ENCODE measurements at regions not wholly inside any gene's neighbourhood (a gene's known extent, or its start where the extent isn't known, plus 50 kb on each side); places are given as distances from the start of the nearest gene placed in this dataset.
A peak's percentile ranks its signal among the peaks of the same experiment; 100 is the strongest.

GRCh38 chr7:25946181-25946580 lies 205.8 kb upstream of the NFE2L3 start:
- peaks cover 0 to 5% (median 2%) of the 10 kb centered on the region in 3 donors for H3K9me3 Mint-ChIP-seq
- peaks cover 39% of the 10 kb centered on the region for H3K27me3 Mint-ChIP-seq
- H3K4me3 Mint-ChIP-seq: no peak overlapping the region
- no peak overlapping the region for H3K27ac Mint-ChIP-seq
- H3K36me3 Mint-ChIP-seq: peaks cover 2% of the 10 kb centered on the region
- H3K4me1 Mint-ChIP-seq: peaks cover 14 to 20% (median 19%) of the 10 kb centered on the region in 3 donors

DNA sequence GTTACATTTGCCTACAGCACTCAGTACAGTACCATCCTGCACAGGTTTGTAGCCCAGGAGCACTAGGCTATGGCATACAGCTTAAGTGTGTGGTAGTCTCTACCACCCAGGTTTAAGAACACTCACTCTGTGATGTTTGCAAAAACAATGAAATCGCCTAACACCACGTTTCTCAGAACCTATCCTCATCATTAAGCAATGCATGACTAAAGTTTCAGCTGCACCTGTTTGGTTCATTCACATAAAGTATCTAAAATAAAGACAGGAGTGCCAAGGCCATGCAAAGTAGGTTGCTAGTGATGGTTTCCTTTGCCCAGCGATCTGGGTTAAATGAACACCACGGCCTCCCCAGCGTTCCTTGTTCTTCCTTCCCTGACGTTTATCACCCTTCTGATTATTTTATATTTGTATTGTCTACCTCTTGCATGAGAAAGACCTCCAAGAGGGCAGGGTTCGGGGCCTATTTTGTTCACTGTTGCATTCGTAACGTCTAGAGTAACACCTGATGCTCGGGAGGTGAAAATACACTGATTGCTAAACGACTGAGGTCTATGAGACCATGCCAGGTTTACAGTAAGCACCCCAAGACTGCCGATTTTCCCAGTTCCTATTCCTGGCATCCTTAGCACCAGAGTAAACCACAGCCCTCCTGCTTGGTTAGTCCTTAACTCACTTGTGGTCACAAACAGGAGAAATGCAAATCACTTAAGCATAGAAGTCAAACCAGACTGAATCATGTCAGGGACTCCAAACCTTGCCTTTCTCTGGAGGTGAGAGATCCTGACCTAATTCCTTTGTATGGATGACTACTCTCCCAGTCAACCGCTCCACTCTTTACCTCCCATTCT lies 204.1 kb upstream of the NFE2L3 start:
- Mint-ChIP-seq H3K36me3 (peaks cover 2% of the 10 kb centered on the region), H3K27ac (peak overlapping the region in 1 of 3 donors; percentile 91), H3K9me3 (peaks cover 0 to 5% (median 2%) of the 10 kb centered on the region in 3 donors), H3K4me1 (peaks cover 15 to 20% (median 19%) of the 10 kb centered on the region in 3 donors), H3K27me3 (peaks cover 39% of the 10 kb centered on the region), H3K4me3 (peak overlapping the region in 3 of 4 donors; percentile 6 to 81 (median 15))

DNA sequence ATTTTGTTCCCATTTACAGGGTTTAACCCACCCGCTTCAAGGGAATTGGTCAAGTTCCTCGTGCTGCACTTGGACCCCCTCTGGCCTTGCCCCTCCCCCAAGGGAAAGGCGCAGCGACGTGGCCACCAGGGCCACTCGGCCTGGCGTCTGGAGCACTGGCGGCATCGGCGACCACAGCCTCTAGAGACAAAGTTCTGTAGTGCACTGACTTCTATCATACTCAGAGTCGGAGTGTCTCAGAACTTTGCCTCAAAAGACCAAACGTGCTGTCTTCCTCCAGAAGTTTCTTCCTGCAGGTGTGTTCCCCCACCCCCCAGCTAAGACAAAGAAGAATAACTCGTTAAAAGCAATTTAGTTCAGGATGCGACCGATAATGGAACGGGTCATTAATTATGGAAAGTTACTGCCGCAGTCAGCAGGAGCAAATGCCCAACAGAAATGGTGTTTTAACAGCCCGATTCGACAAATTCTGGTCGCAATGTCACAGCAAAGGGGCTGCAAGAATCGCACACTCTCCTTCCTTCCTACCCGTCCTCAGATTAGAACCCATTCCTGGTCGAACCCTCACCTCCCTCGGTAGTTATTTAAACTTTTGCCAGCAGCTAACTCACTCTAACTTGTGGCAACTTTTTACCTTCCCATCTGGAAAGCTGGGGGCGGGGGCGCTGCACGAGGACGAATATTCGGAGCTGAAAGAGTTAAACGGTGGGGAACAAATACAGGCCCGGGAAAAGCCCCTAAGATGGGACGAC lies 202.1 kb upstream of the NFE2L3 start:
- Mint-ChIP-seq H3K36me3 (peaks cover 2% of the 10 kb centered on the region), H3K27me3 (peaks cover 36% of the 10 kb centered on the region), H3K27ac (peak overlapping the region; percentile 42 to 93 (median 91)), H3K9me3 (peaks cover 0 to 5% (median 2%) of the 10 kb centered on the region in 3 donors), H3K4me1 (peaks cover 18 to 28% (median 20%) of the 10 kb centered on the region in 3 donors), H3K4me3 (peak overlapping the region; percentile 77 to 97 (median 94))

- peak overlapping the region in 2 of 3 donors; percentile 76 to 91 for H3K27ac Mint-ChIP-seq
- peaks cover 2% of the 10 kb centered on the region for H3K36me3 Mint-ChIP-seq
- peak overlapping the region; percentile 84 to 97 (median 96) for H3K4me3 Mint-ChIP-seq
- H3K27me3 Mint-ChIP-seq: peaks cover 34% of the 10 kb centered on the region
- peaks cover 0 to 5% (median 2%) of the 10 kb centered on the region in 3 donors for H3K9me3 Mint-ChIP-seq
- peaks cover 18 to 28% (median 20%) of the 10 kb centered on the region in 3 donors for H3K4me1 Mint-ChIP-seq
These were observed 201.2 kb upstream of the NFE2L3 start for GRCh38 chr7:25950488-25951413.

- Mint-ChIP-seq H3K36me3 (peaks cover under 1% of the 10 kb centered on the region), H3K27ac (peak overlapping the region in 2 of 3 donors; percentile 23 to 83)
These were observed 200.4 kb upstream of the NFE2L3 start for GRCh38 chr7:25951414-25952260.

DNA sequence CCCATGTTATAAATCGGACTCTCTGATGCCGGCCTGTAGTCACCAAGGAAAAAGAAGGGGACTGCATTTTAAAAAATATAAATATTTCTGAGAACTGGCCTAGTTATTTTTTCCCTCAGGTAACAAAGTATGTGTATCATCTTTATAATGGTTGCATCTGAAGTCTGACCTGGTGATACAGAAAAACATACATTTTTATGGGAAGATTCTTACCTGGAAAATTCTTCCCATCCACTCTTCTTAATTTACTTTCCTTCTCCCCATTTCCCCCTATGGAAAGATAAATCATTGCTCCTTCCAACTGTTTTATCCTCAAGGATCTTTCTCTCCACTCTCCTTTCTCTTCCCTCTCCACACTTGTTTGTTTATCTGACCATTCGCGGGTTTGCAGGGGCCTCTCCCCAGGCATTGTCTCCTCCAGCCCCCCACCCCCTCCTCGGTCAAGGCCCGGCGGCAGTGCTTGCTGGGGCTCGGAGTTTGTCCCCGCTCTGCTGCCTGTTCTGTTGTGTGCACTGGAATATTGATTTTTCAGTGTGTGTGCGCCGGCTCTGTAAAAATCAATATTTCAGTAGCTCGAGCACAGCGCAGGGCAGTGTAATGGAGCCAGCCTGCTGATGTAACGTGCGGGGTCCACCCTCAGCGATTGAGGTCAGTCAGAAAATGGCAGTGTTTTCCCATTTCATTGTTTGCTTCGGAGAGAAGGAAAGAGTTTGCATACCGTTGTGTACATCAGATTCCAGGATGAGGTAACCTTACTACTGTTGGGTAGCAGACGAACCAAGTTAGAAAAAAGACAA lies 199.5 kb upstream of the NFE2L3 start:
- Mint-ChIP-seq H3K27me3 (peaks cover 27% of the 10 kb centered on the region), H3K4me1 (peaks cover 18 to 28% (median 20%) of the 10 kb centered on the region in 3 donors), H3K4me3 (peak overlapping the region; percentile 64 to 72 (median 68)), H3K36me3 (no peaks in the 10 kb centered on the region), H3K27ac (peak overlapping the region in 2 of 3 donors; percentile 23 to 83), H3K9me3 (no peaks in the 10 kb centered on the region)

More at GRCh38 chr7:25951414-25952260, 200.4 kb upstream of the NFE2L3 start:
- H3K4me3 Mint-ChIP-seq: peak overlapping the region; percentile 61 to 76 (median 72)
- peaks cover 18 to 28% (median 20%) of the 10 kb centered on the region in 3 donors for H3K4me1 Mint-ChIP-seq
- H3K9me3 Mint-ChIP-seq: peaks cover 0 to 2% (median 1%) of the 10 kb centered on the region in 3 donors
- peaks cover 29% of the 10 kb centered on the region for H3K27me3 Mint-ChIP-seq

DNA sequence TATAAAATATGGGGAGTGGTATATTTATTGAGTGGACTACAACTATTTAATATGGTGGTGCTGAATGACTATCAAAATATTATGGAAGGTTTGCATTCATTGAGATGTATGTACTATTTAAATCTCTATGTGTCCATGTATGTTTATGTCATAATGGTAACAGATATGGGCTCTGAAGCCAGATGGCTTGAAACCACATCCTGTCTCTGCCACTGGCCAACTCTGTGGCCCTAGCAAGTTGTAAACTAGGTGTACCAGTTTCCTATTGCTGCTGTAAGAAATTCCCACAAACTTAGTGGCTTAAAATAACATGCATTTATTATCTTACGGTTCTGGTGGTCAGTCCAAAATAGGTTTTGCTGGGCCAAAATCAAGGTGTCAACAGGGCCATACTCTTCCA lies 198.1 kb upstream of the NFE2L3 start:
- no peaks in the 10 kb centered on the region for H3K9me3 Mint-ChIP-seq
- H3K36me3 Mint-ChIP-seq: no peaks in the 10 kb centered on the region
- H3K4me1 Mint-ChIP-seq: peaks cover 12 to 25% (median 14%) of the 10 kb centered on the region in 3 donors
- H3K27me3 Mint-ChIP-seq: peaks cover 15% of the 10 kb centered on the region
- H3K27ac Mint-ChIP-seq: no peak overlapping the region
- H3K4me3 Mint-ChIP-seq: peak overlapping the region in 2 of 4 donors; percentile 30 to 43

DNA sequence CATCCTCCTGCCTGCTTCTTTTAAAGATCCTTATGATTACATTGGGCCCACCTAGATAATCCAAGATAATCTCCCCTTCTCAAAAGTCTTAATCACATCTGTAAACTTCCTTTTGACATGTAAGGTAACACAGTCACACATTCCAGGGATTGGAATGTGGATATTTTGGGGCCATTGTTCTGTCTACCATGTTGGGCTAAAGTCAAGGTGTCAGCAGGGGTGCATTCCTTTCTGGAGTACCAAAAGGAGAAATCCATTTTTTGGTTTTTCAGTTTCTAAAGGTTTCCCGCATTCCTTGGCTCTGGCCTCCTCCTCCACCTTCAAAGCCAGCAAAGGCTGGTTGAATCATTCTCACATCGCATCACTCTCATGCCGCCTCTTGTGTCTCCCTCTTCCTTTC lies 197.6 kb upstream of the NFE2L3 start:
- Mint-ChIP-seq H3K4me1 (peaks cover 8 to 27% (median 14%) of the 10 kb centered on the region in 3 donors), H3K27ac (peak overlapping the region in 1 of 3 donors; percentile 77), H3K36me3 (no peaks in the 10 kb centered on the region)

GRCh38 chr7:25959168-25959734 lies 192.7 kb upstream of the NFE2L3 start:
- Mint-ChIP-seq H3K9me3 (peaks cover 0 to 2% (median 0%) of the 10 kb centered on the region in 3 donors), H3K36me3 (no peaks in the 10 kb centered on the region), H3K4me1 (peaks cover 6 to 22% (median 18%) of the 10 kb centered on the region in 3 donors), H3K4me3 (no peak overlapping the region), H3K27ac (no peak overlapping the region), H3K27me3 (no peaks in the 10 kb centered on the region)

More for the DNA sequence above, 197.6 kb upstream of the NFE2L3 start:
- Mint-ChIP-seq H3K27me3 (peaks cover 10% of the 10 kb centered on the region), H3K4me3 (peak overlapping the region in 1 of 4 donors; percentile 30), H3K9me3 (no peaks in the 10 kb centered on the region)

DNA sequence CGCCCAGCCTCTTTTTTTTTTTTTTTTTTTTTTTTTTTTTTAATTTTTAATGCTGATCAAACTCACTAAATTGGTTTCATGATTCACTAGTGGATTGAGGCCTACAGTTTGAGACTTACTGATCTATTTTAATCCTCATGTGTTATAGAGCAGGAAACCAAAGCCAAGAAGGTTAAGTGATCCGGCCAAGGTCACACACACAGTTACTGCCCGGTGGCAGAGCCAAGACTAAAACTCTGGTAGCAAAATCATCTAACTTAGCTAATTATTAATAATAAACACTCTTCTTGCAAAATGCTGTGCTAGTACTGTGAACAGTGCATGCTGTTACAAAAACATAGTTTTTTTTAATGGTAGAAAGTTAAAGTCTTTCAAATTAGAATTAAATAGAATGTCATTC lies 188.3 kb upstream of the NFE2L3 start:
- H3K27ac Mint-ChIP-seq: peak overlapping the region in 1 of 3 donors; percentile 60
- peaks cover 31 to 46% (median 34%) of the 10 kb centered on the region in 3 donors for H3K4me1 Mint-ChIP-seq
- peaks cover 11% of the 10 kb centered on the region for H3K27me3 Mint-ChIP-seq
- peaks cover 0 to 2% (median 0%) of the 10 kb centered on the region in 3 donors for H3K9me3 Mint-ChIP-seq
- H3K36me3 Mint-ChIP-seq: no peaks in the 10 kb centered on the region
- no peak overlapping the region for H3K4me3 Mint-ChIP-seq

- Mint-ChIP-seq H3K36me3 (no peaks in the 10 kb centered on the region), H3K9me3 (peaks cover 0 to 2% (median 0%) of the 10 kb centered on the region in 3 donors), H3K27me3 (peaks cover 11% of the 10 kb centered on the region), H3K4me3 (peak overlapping the region; percentile 9 to 73 (median 50)), H3K27ac (peak overlapping the region; percentile 10 to 60 (median 46)), H3K4me1 (peaks cover 27 to 41% (median 32%) of the 10 kb centered on the region in 3 donors)
These were observed 187.5 kb upstream of the NFE2L3 start for GRCh38 chr7:25964483-25964991.

DNA sequence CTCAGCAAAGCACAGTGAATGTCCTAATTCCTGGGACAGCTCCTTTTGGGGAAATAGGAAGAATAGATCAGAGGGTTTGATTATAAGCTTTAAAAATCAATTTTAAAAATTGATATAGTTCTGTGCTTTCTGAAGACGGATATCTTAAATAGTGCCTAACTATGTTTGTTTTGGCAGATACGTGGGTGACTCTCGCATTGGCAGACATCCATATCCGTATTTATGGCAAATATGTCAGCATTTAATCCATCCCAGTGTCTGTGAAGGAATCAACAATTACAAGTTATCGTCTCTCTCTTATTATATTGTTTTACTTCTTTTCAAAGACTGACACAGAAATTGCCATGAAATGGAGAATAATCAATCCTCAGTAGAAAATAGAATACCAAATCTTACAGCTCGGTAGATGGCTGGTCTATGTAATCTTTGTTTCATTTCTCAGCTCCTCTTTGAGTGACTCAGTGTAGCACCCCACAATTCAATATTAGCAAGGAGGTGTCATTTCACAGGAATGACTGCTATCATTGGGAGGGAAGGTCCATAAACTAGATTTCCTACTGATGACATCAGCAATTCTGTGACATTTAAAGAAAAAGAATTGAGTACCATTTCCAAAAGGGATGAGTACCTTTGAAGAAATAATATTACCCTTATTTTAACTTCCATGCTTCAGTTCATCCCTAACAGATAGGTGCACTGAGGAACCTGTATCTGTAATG lies 186.4 kb upstream of the NFE2L3 start:
- H3K4me3 Mint-ChIP-seq: peak overlapping the region in 2 of 4 donors; percentile 13 to 73
- H3K4me1 Mint-ChIP-seq: peaks cover 25 to 36% (median 32%) of the 10 kb centered on the region in 3 donors
- H3K27ac Mint-ChIP-seq: peak overlapping the region in 1 of 3 donors; percentile 48
- H3K36me3 Mint-ChIP-seq: no peaks in the 10 kb centered on the region
- H3K27me3 Mint-ChIP-seq: peaks cover 11% of the 10 kb centered on the region
- peaks cover 0 to 2% (median 0%) of the 10 kb centered on the region in 3 donors for H3K9me3 Mint-ChIP-seq
